GM19238 (cell line): ENCODE measurements at regions not wholly inside any gene's neighbourhood (a gene's known extent, or its start where the extent isn't known, plus 50 kb on each side); places are given as distances from the start of the nearest gene placed in this dataset.
A peak's percentile ranks its signal among the peaks of the same experiment; 100 is the strongest.
"Not testable (repeated sequence)": the region's sequence is repeated elsewhere in the genome, so short reads cannot be mapped to it uniquely, and the experiment has no call there.

Experiments
- DNase-seq: peaks from one replicate; pipeline ENCODE4 v3.0.0; 2011; ENCODE audit warnings: low spot score; ENCODE audit not compliant: insufficient read length

DNA sequence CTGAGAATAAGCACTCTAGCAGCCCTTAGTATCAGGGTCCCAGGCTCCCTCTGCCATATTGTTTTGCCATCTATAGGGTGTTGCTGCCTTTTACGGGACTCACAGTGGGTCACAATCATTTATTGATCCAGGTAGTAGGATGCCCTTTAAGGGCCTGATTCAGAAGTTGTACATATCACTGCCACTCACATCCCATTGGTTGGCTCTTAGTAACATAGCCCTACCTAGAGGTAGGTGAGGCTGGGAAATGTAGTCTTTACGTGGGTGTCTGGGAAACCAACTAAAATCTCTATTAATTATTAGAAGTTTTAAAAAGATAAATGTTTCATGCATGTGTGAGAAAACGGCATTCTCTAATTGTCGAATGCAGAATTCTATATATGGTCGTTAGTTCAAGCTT is 78.8 kb upstream of the ATP5PO start:
- no peak for DNase-seq

DNA sequence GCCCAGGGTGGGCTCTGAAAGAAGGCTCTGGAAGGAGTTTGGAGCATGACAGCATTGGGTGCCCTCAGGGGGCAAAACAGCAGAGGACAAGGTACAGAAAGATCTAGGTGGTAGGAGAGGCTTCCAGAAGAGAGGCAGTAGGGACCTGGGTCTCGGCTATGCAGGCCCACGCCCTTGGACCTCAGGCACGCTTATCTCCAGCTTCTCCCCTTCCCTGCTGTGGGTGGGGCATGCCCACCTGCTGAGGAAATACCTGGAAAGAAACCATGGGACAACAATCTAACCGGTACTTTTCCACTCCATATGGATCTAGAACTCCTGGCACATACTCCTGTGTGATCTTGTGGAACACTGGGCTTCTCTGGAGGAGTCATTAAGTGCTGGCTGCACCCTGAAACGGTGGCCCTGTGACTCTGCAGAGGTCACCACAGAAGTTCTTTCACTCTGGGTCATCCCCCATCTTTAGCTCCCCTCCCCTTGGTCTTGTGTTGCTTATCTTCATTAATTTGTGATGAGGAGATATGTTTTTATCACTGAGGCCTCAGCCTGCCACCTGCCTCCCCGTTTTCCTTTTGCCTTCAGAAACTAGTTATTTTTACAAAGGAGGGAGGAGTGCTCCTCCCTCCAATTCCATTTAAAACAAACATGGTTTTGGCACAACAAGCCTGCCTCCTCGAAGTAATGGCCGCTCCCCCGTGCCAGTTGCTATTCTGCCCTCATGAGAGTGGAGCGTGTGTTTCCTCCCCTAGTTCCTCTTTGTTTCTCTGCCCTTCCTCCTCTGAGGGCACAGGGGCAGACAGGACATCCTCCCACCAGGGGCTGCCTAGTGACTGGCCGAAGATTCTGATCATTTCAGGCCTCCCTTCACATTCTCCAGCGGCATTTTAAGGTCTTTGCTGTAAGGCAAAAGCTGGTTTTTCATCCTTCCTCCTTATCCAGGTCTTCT is 78.0 kb upstream of the ATP5PO start:
- DNase-seq, result no peak

DNA sequence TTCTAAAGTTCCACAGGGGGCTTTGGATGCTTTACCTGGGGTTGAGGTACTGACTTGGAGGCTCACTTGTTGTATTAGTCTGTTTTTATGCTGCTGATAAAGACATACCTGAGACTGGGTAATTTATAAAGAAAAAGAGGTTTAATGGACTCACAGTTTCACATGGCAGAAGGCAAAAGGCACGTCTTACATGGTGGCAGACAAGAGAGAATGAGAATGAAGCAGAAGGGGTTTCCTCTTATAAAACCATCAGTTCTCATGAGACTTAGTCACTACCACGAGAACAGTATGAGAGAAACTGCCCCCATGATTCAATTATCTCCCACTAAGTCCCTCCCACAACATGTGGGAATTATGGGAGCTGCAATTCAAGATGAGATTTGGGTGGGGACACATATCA is 76.8 kb upstream of the ATP5PO start:
- not testable (repeated sequence) for DNase-seq

DNA sequence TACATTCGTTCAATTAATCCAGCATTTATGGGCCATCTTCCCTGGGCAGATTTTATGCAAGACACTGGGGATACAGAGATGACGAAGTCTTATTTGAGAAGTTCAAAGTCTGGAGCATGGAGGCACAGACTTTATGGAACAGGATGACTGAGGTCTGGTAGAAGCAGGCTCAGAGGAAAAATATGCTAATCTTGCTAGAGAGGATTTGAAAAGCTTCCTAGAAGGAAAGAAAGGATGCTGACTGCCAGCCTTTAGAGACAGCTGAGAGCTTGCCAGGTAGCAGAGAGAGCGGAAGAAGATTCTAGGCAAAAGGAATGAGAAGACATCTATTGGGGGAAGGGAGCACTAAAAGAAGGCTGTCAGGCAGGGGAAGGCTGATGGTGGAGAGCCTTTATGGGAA is 75.5 kb upstream of the ATP5PO start:
- DNase-seq, result no peak

DNA sequence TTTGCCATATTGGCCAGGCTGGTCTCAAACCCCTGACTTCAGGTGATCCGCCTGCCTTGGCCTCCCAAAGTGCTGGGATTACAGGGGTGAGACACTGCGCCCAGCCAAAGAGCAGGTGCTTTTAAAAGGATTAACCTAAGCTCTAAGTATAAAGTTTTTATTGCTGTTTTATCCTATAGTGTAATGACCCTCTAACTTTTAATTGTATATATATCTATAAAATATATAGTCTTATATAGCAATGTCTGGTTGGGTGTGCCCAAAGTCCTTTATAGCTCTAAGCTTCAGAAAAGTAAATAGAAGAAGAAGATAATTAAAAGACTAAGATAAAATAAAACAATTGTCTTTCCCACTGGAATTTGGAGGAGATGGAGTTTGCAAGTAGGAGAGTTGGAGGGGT is 73.8 kb upstream of the ATP5PO start:
- DNase-seq, result no peak

DNA sequence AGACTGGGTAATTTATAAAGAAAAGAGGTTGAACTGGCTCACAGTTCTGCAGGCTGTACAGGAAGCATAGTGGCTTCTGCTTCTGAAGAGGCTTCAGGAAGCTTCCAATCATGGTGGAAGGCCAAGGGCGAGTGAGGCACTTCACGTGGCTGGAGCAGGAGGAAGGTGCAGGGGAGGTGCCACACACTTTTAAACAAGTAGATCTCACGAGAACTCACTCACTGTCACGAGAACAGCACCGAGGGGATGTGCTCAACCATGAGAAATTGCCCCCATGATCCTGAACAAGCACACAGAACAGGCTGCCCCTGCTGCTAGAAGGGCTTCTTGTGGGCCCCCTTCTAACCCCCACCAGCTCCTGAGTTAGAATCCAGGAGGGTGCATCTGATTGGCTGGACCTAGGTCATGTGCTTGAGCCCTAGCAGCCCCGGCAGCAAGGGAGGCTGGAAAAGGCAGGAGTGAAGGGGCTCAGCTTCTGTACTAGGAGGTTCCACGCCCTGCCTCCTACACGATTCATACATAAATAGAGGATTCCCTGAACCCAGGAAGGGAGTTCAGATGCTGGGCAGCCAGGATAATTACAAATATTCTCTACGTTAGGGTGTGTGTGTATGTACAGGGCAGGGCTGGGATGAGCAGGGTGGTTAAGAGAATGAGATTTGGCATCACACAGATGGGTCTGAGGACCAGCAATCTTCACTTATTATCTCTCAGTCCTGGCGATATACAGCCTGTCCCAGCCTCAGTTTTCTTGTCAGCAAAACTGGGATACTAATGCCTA is 72.8 kb upstream of the ATP5PO start:
- DNase-seq, result no peak

DNA sequence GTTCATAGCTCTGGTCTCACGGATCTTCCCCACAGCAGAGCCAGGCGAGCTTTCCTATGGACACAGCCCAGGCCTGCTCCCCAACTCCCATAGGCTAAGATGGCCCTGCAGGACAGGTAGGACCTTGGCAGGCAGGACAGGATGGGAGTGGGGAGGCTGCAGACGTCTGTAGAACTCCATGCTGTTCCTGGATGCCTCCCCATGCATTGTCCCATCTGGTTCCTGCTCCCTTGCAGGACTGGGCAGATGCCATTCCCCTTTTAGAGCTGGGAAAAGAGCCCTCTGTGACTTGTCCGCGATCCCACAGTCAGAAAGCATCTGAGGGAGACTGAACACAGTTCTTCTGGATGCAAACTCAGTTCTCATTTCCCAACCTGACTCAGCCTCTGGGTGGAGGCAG is 71.9 kb upstream of the ATP5PO start:
- DNase-seq, result no peak

DNA sequence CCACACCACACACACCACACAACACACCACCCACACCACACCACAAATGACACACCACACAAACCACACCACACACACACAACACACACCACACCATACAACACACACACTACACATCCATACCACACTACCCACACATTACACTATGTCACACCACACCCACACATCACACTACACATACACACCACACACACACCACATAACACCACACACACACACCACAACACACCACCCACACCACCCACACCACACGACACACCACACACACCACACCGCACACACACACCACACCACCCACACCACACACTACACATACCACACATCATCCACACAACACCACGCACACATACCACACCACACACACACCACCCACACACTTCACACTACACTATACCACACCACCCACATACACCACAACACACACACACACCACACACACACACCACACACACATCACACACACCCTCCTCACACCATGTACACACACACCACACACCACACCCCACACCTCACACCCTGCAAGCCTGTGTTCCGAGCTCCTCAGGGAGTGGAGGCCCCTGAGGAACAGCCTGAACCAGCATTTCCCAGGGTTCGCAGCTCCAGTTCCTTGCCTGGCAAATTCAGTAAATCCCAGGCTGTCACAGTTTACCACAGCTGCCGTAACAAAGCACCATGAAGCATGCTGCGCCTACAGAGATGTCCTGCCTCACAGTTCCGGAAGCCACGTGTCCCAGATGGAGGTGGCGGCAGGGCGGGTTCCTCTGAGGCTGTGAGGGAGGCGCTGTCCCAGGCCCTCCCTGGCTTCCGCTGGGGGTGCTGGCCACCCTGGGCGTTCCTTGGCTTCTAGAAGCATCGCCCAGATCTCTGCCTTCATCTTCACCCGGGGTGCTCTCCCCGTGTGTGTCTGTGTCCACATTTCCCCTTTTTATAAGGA is 69.8 kb upstream of the ATP5PO start:
- no peak for DNase-seq

DNA sequence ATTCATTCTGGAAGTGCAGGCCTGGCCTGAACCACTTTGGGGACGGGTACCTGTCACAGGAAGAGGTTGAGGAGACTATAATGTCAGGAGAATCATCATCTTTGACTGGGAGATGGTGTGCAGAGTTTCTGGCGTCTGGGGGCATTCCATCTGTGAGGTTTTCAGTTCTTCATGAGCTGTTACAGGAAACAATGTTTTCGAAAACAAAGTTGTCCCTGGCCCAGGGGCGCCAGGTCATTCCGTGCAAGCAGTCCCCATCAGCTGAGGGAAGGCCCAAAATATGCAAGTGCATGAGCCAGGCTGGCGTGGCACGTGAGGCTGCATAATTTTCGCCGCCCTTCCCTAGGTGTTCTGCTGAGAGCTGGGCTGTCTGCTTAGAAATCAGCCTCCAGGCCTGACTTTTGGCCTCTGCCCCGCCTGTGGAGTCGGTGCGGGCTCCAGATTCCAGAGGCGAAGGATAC is 68.4 kb upstream of the ATP5PO start:
- no peak for DNase-seq

DNA sequence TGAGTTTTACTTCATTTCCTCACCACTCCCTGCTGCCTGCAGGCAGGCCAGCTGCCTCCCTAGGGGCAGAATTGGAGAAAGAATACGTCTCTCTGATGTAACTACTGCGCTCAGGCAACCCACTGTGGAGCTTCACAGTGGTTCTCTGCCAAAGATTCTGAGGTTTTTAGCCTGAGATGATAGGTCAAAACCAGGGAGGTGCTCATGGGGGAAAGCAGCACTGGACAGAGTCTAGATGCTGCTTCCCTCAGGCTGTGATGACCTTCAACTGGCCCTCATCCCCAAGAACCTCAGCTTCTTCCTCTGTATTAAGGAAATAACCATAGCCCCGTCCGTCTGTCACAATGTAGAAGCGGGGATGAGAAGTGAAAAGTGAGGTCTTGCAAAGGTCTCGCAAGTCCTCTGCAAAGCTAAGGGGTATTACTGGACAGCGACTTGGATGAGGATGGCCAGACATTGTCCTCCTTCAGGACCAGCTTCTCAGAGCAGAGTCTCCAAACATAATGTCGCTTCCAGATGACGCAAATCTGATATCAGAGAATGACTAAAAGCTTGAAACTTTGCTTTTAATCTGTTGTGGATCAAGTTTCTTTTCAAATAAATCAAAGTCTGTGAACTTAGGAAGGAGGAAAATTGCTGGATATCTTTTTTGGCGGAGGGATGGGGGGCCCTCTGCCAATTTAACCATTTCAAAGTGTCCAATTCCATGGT is 65.9 kb upstream of the ATP5PO start:
- no peak for DNase-seq

DNA sequence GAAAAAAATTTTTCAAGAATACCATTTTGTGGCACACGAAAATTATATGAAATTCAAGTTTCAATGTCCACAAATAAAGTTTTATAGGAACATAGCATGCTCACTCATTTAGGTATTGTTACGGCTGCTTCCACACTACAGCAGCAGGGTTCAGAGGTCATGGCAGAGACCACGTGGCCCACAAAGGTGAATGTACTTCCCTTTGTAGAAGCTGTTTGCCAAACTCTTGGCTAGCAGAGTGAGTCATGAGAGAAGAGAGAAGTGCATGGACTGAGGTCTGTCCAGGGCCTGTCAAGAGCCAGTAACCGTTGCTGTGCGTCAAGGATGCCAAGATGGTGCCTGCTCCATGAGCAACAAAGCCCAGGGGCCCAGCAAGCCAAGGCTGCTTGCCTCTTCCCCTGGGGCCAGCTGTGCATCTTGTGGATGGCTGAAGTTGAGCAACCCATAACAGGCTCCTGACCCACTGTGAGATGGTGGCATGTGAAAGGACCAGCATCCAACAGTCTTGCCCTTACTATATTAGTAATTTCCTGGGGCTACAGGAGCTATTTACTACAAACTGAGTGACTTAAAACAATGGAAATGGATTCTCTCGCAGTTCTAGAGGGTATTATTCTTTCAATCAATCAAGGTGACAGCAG is 64.8 kb upstream of the ATP5PO start:
- DNase-seq, result no peak

DNA sequence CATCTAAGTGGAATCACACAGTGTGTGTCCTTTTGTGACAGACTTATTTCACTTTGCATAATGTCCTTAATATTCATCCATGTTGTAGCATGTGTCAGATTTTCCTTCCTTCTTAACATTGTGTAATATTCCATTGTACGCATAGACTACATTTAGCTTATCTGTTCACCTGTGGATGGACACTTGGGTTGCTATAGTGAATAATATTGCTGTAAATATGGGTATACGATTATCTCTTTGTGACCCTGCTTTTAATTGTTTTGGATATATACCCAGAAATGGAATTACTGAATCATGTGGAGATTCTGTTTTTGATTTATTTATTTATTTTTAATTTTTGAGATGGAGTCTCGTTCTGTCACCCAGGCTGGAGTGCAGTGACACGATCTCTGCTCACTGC is 63.0 kb upstream of the ATP5PO start:
- DNase-seq, result no peak

DNA sequence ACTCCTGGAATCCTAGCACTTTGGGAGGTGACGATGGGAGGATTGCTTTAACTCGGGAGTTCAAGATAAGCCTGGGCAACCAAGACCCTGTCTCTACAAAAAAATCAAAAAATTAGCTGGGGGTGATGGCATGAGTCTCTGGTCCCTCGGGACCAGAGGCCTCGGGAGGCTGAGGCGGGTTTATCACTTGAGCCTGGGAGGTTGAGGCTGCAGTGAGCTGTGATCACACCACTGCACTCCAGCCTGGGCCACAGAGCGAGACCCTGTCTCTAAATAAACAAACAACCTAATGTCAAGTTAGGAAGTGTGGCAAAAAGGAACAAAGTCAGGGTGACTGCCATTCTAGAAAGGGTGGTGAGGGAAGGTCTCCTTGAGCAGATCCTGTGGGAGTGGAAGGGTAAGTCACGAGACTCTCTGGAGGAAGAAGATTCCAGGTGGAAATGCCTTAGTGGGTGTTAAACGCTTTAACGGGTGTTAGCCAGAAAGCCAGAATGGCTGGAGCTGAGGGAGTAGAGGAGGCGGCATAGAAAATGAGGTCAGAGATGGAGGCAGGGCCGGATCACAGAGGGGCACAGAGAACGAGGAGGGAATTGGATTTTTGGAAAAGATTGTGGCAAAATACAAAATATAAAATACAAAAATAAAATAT is 62.2 kb upstream of the ATP5PO start:
- no peak for DNase-seq

DNA sequence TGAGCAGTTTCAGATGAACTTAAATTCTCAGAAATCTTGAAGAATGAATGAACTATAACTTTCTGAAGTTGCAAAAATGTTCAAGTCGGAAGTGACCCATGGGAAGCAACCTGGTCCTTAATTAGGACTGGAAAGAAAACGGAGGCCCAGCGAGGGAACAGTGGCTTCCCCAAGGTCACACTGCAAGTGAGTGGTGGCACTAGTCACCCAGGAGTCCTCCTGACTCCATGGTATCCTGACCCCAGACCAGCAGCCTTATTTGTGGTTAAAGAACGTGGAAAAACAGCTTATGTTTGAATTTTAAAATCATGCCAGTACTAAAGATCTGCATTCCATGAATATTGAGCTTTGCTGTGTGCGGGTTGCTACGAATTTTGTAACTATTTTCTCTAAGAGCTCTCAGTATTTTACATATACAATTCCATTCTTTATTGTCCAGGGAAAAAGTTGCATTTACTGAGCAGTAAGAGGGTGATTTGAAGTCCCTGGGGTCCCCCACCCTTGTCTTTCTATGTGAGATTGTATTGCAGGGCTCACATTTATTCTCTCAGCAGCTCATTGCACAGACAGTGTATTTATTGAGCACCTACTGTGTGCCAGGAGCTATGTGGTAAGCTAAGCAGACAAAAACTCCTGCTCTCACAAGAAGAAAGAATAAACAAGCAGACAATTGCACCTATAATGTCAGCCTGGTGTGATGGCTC is 61.6 kb upstream of the ATP5PO start:
- DNase-seq, result no peak

DNA sequence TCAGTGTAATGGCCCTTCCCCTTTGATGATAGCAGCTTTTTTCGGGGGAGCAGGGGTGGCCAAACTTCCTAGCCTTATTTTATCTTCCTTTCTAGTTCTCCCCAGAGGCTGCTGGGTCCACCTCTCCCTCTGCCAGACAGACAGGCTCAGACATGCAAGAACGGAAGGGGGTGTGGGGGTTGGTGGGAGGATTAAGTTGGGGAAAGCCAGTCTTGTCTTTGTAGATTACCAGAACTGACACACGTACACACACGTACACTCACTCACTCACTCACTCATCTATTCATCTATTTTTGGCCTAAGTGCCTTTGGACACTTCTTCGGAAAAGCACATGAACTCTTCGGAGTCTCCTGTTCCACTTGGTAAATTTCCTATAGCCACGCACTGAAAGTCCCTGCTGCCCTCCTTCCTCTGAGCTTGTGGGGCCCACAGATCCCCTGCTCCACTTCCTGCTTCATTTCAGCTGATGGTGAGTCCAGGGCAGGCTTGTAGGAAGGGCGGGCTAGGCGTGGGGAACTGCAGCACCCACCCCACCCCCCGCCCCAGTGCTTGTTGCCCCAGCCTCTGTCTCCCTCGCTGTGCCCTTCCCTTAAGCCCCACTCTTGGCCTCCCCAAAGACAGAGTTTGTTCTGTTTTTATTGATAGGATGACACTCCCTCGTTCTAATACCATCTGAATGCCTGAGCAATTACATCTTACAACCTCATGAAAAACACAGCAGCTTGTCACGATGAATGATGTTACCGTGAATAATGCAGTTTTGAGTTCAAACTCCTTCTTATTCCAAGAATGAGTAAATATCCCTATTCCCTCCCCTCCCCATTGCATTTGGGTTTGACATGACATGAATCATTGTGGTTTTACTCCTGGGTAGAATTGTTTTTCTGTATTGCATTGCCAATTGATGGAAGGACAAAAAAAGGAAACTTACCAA is 60.7 kb upstream of the ATP5PO start:
- DNase-seq, result peak; percentile 49

DNA sequence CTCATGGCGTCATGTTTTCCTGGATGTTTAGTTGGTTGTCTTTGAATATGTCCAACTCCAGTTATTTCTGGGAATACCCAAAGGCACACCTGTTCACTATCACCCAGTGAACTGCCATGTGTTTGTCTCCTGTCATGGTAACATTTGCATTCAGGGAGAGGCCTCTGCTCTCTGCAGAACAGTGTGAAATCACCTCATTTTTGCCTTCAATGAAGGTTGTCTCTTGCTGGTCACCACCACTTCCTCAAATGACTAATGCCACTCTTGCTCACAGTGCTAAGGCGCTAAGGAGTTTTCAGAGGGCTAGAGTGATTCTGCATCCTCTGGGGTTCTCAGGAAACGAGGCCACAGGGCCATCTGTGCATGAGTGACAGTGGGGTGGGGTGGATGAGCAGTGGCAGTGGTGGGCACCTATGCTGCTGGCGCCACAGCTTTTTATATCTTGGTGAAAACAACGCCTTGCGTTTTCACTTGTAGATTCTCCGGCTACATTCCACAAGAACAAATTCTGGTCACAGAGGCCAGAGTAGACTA is 60.0 kb upstream of the ATP5PO start:
- peak; percentile 66 for DNase-seq

DNA sequence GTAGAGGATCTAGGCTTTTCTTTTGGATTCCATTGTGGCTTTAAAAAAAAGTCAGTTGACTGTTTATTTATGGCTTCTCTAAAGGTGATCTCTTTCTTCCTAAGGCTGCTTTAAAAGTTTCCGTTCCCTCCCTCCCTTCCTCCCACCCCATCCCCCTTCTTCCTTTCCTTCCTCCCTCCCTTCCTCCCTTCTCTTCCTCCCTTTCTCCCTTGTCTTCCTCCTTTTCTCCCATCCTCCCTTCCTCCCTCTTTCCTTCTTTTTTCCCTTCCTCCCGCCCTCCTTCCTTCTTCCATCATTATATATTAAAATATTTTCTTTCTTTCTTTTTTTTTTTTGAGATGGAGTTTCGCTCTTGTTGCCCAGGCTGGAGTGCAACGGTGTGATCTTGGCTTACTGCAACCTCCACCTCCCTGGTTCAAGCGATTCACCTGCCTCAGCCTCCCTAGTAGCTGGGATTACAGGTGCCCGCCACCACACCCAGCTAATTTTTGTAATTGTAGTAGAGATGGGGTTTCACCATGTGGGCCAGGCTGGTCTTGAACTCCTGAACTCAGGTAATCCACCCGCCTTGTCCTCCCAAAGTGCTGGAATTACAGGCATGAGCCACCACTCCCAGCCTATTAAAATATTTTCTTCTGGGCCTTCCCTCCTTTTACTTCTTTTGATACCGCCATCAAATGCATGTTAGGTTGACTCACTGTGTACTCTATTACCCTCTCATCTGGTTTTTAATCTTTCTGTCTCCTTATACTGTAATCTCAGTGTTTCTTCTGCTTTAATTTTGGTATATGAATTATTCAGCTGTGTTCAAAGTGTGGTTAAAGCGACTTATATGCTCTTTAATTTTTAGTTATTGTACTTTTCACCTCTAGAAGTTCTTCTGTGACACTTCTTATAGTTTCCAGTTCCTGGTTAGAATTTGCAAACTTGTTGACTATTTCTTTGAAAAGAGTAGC is 59.2 kb upstream of the ATP5PO start:
- DNase-seq, result no peak
